ENCODE measurements at regions not wholly inside any gene's neighbourhood (a gene's known extent, or its start where the extent isn't known, plus 50 kb on each side); places are given as distances from the start of the nearest gene placed in this dataset.
"Not testable (repeated sequence)": the region's sequence is repeated elsewhere in the genome, so short reads cannot be mapped to it uniquely, and the experiment has no call there.

DNA sequence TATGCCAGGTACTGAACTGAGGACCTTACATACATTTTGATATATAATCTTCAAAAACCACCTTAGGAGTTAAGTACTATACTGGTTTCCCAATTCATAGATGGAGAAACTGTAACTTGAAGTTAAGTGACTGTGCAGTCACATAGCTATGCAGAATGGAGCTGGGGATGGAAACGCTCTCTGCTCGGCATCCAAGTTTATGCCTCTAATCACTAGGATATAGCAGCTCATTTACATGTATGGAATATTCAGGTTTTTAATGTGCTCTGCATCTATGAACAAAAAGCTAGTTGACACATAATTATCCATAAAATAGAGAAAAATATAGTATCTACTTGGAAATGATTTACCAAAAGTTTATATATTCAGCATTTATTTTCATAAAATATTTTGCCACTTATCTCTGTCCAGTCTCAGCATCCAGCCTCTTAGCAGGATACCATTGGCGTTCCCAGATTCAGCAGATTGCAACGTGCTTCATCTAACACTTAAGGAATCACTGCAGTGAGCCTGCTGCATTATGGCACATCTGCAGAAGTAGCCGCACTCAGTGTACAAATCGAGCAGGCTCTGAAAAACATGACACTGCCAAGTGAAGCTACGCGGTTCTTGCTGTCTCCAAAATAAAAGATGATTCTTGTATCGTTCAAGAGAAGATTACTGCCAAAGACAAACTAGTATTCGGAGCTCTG is 70.4 kb downstream of the MRPL57 start:
- Histone ChIP-seq H3K4me1 (no peaks in the 10 kb centered on the region), H3K27ac (no peak overlapping the region), H3K27me3 (no peaks in the 10 kb centered on the region), H3K9me3 (replicated peaks) (no peaks in the 10 kb centered on the region), H3K4me3 (no peak overlapping the region), H3K36me3 (no peaks in the 10 kb centered on the region)
- no peak for DNase-seq

DNA sequence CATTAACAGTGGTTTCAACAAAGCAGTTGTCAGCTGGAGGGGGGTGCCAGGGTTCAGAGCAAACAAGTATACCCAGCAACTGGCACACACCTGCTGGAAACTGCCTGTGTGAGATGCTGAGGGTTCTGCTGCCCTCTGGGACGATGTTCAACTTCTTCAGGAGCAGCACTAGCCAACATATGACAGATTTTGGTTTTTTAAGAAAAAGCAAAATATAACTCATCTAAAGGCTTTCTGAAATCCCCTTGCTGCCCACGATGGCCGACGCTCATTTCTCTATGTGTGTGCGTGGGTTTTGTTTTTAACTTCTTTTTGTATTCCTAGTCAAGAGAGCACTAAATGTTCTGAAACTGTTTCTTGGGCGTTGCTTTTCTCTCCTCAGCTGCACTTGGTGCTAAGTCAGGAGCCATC is 79.9 kb downstream of the MRPL57 start:
- no peak for DNase-seq
- Histone ChIP-seq H3K27ac (no peak overlapping the region), H3K9me3 (replicated peaks) (no peaks in the 10 kb centered on the region), H3K36me3 (no peaks in the 10 kb centered on the region), H3K4me1 (no peaks in the 10 kb centered on the region), H3K4me3 (no peak overlapping the region), H3K27me3 (no peaks in the 10 kb centered on the region)

DNA sequence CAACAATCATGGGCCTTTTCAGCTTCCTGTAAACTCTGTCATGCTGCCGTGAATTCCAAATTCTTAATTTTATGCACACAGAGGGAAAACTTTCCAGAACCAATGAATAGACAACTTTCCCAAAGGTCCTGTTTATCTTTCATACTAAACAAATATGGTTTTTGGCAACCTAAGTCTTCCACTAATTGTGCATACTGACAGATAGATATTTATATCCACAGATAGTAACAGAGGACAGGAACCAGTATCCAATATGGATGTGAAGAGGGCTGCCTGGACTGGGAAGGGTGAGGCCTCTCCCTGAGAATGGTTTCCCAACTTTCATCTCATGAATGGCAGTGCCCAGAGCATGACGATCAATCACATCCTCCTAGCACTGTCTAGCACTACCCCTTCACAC is 80.4 kb downstream of the MRPL57 start:
- no peak overlapping the region for H3K27ac ChIP-seq
- no peaks in the 10 kb centered on the region for H3K36me3 ChIP-seq
- no peaks in the 10 kb centered on the region for H3K9me3 ChIP-seq (replicated peaks)
- no peaks in the 10 kb centered on the region for H3K27me3 ChIP-seq
- DNase-seq = no peak
- no peak overlapping the region for H3K4me3 ChIP-seq
- H3K4me1 ChIP-seq = no peaks in the 10 kb centered on the region

DNA sequence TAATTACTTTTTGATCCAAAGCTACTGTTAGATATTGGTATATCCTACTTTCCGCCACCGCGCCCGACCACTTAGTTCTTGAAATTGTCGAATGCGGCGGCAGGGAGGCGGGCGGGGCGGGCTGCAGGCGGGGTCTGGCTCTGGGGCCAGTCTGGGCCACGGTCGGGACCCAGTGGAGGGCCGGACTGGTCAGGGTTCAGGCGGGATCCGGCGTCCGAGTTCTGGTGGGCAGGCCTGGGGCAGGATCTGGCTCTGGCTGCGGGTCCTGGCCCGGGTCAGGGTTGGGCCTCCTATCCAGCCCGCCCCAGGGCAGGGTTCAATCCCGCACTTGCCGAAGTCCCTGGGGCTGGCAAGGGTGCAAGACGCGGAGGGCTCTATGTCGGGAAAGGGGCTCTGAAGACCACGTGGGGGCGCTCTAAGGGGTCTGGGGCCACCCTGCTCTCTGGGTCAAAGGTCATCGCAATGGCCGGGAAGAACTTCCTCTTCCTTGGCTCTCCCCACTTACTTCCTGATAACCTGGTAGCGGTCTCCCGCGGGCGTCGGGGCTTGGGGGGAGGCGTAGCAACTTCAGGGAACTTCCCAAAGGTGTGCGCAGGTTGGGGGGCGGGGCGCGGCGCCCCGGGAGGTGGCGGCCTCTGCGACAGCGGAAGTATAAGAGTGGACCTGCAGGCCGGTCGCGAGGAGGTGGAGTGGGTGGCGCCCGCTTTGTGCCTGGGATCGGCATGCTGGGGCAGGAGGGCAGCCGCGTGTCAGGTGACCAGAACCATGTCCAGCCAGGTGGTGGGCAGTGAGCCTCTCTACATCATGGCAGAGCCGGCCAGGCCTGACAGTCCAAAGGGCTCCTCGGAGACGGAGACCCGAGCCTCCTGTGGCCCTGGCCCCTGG is 83.4 kb downstream of the MRPL57 start:
- Histone ChIP-seq H3K4me3 (no peak overlapping the region), H3K27ac (no peak overlapping the region), H3K4me1 (no peaks in the 10 kb centered on the region), H3K27me3 (peaks cover 3% of the 10 kb centered on the region; the same call in 1 of the 2 replicates), H3K9me3 (replicated peaks) (no peaks in the 10 kb centered on the region; the same call in 1 of the 2 replicates), H3K36me3 (no peaks in the 10 kb centered on the region)
- no peak for DNase-seq

DNA sequence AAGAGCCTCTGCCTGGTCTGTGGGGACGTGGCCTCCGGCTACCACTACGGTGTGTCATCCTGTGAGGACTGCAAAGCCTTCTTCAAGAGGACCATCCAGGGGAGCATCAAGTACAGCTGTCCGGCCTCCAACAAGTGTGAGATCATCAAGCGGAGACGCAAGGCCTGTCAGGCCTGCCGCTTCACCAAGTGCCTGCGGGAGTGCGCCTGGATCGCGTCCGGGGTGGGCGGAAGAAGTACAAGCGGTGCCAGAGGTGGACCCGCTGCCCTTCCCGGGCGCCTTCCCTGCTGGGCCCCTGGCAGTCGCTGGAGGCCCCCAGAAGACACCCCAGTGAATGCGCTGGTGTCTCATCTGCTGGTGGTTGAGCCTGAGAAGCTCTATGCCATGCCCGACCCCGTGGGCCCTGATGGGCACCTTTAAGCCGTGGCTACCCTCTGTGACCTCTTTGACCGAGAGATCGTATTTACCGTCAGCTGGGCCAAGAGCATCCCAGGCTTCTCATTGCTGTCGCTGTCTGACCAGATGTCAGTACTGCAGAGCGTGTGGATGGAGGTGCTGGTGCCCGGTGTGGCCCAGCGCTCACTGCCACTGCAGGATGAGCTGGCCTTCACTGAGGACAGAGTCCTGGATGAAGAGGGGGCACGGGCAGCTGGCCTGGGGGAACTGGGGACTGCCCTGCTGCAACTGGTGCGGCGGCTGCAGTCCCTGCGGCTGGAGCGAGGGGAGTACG is 84.3 kb downstream of the MRPL57 start:
- not testable (repeated sequence) for H3K36me3 ChIP-seq; H3K27ac ChIP-seq; DNase-seq; H3K27me3 ChIP-seq; H3K9me3 ChIP-seq (replicated peaks); H3K4me1 ChIP-seq; H3K4me3 ChIP-seq

- H3K36me3 ChIP-seq; H3K4me3 ChIP-seq; H3K27ac ChIP-seq; H3K4me1 ChIP-seq; H3K9me3 ChIP-seq (replicated peaks); H3K27me3 ChIP-seq; DNase-seq: not testable (repeated sequence)
Observed at GRCh38 chr13:21261487-21262216, 85.2 kb downstream of the MRPL57 start.

DNA sequence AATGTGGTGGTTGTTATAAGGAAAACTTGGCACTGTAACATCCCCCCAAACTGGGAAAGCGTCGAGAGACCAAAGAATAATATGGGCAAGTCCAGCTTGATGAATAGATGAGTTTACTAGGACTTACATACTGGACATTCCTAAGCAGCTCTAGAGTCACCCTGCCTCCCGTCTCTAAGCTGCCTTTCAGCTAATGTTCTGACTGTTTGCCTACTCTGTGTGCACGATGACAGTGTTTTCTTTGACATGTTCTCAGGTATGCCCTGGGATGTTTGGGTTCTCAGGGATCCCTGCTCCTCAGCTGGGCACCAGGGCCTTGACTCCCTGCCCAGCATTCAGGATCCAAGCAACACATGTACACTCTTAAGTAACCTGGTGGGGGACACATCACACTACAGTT is 87.5 kb downstream of the MRPL57 start:
- H3K27ac ChIP-seq; H3K4me3 ChIP-seq; H3K27me3 ChIP-seq; H3K9me3 ChIP-seq (replicated peaks); H3K4me1 ChIP-seq; H3K36me3 ChIP-seq; DNase-seq: not testable (repeated sequence)

DNA sequence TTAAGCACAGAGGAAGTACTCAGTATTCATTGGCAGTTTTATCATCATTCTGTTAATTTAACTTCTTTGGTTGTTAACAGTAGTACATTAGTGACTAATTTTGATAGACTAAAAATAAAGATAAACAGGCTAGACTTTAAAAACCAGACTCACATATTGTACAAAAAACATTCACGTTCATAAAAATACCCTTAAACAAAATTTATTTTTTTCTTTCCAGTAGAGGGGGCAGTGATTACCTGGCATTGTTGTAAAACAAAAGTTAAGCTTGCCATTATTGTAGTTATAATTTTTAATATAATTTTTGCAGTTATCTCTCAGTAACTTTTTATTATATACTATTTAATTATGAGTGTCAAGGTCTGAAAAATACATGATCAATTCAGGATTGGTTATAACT is 92.0 kb downstream of the MRPL57 start:
- not testable (repeated sequence) for H3K36me3 ChIP-seq; H3K27ac ChIP-seq; H3K4me1 ChIP-seq; H3K9me3 ChIP-seq (replicated peaks); H3K4me3 ChIP-seq; DNase-seq; H3K27me3 ChIP-seq

DNA sequence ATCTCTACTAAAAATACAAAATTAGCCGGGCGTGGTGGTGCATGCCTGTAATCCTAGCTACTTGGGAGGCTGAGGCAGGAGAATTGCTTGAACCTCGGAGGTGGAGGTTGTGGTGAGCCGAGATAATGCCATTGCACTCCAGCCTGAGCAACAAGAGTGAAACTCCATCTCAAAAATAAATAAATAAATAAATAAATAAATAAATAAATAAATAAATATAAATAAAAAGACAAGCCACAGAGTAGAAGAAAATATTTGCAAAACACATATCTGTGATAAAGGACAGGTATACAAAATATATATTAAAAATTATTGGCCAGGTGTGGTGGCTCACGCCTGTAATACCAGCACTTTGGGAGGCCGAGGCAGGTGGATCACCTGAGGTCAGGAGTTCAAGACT is 96.0 kb downstream of the MRPL57 start:
- not testable (repeated sequence) for H3K36me3 ChIP-seq; H3K27me3 ChIP-seq; H3K9me3 ChIP-seq (replicated peaks); H3K4me1 ChIP-seq; H3K27ac ChIP-seq; DNase-seq; H3K4me3 ChIP-seq

- H3K36me3 ChIP-seq; H3K9me3 ChIP-seq (replicated peaks); H3K4me3 ChIP-seq; DNase-seq; H3K27me3 ChIP-seq; H3K27ac ChIP-seq; H3K4me1 ChIP-seq: not testable (repeated sequence)
Observed at GRCh38 chr13:21274457-21274856, 98.0 kb downstream of the MRPL57 start.

DNA sequence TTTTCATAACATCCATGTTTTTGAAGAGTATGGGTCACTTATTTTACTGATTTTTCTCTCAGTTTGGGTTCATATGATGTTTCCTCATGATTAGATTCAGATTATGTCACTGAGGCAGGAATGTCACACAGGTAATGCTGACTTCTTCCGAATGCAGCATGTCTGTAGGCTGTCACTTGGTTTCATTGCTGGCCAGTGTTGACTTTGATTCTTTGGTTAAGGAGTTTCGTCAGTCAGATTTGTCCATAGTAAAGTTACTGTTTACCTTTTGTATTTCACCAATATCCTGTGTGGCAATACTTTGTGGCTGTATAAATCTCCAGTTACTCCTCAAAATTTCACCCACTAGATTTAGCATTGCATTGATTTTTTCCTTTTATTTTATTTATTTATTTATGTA is 105.6 kb downstream of the MRPL57 start:
- peaks cover 4% of the 10 kb centered on the region; the same call in 1 of the 2 replicates for H3K27me3 ChIP-seq
- no peak for DNase-seq
- H3K4me1 ChIP-seq = no peaks in the 10 kb centered on the region
- no peaks in the 10 kb centered on the region; the same call in 1 of the 2 replicates for H3K9me3 ChIP-seq (replicated peaks)
- no peak overlapping the region for H3K4me3 ChIP-seq
- H3K27ac ChIP-seq = no peak overlapping the region
- H3K36me3 ChIP-seq = no peaks in the 10 kb centered on the region

- no peak overlapping the region for H3K4me3 ChIP-seq
- no peak overlapping the region for H3K27ac ChIP-seq
- no peaks in the 10 kb centered on the region for H3K27me3 ChIP-seq
- H3K9me3 ChIP-seq (replicated peaks) = no peaks in the 10 kb centered on the region; the same call in 1 of the 2 replicates
- DNase-seq = no peak
- H3K4me1 ChIP-seq = no peaks in the 10 kb centered on the region
- no peaks in the 10 kb centered on the region for H3K36me3 ChIP-seq
Observed at GRCh38 chr13:21287331-21287907, 111.0 kb downstream of the MRPL57 start.

DNA sequence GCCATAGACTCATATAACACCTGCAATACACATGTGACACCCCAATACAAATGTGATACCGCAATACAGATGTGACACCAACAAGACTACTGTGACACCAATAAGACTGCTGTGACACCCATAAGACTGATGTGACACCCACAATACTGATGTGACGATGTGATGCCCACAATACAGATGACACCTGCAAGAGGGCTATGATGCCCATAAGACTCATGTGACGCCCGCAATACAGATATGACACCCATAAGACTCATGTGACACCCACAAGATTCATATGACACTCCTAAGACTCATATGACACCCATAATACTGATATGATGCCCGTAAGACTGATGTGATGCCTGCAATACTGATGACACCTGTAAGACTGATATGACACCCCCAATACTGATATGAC is 113.0 kb downstream of the MRPL57 start:
- no peak overlapping the region for H3K27ac ChIP-seq
- DNase-seq = no peak
- H3K27me3 ChIP-seq = no peaks in the 10 kb centered on the region
- H3K36me3 ChIP-seq = no peaks in the 10 kb centered on the region
- no peaks in the 10 kb centered on the region for H3K4me1 ChIP-seq
- no peaks in the 10 kb centered on the region for H3K9me3 ChIP-seq (replicated peaks)
- H3K4me3 ChIP-seq = no peak overlapping the region

- not testable (repeated sequence) for DNase-seq; H3K9me3 ChIP-seq (replicated peaks); H3K36me3 ChIP-seq; H3K27me3 ChIP-seq; H3K4me3 ChIP-seq; H3K27ac ChIP-seq; H3K4me1 ChIP-seq
Observed at GRCh38 chr13:21290442-21291002, 114.1 kb downstream of the MRPL57 start.

Data from SJCRH30 (cell line).